NCI-H1930 (cell line): ENCODE measurements at regions not wholly inside any gene's neighbourhood (a gene's known extent, or its start where the extent isn't known, plus 50 kb on each side); places are given as distances from the start of the nearest gene placed in this dataset.
A peak's percentile ranks its signal among the peaks of the same experiment; 100 is the strongest.

Experiments used
- DNase-seq, 2 experiments: peaks; one replicate each; lab custom pipeline; 2025; lab: John Stamatoyannopoulos, UW

DNA sequence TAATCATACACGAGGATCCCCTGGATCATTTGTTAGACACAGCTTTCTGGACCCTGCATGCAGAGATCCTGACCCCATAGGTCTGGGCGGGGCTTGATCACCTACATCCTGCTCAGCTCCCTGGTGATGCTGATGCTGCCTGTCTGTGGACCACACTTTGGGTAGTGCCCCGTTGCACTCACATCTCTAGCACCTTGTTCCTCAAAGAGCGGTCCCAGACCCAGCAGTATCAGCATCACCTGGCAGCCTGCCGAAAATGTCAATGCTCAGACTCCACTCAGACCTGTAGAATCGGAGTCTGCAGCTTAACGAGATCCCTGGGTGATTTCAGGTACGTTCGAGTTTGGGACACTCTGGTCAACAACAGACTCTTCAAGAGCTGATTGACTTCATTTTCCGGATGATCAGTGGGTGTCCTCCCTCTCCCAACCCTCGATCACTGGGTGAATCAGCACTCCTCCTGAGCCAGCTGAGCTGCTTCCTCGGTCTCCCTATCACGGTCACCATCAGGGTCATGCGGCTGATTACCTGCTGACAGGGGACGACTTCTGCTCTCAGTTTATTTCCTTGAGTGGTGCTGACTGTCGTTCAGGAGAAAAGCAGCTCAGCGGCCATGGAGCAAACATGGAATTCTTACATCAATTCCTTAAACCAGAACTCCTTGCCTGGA is 150.6 kb upstream of the RAB12 start:
- no peak for DNase-seq

DNA sequence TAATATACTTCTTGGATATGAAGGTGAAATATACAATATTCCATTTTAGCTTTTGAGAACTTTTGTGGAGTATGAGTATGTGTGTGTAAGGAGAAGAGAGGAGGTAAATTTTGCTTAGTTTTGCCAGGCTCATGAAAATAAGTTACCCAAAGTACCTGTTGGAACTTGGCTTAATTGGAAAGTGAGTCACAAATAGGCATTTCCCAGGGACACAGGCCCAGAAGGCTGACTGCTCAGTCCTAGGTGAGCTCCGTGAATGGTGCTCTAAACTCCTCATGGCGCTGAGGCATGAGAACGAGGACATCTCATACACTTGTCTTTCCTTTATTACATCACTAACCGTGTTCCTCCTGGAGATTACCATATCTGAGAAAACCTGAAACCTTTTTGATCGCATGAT is 148.5 kb upstream of the RAB12 start:
- DNase-seq: no peak

DNA sequence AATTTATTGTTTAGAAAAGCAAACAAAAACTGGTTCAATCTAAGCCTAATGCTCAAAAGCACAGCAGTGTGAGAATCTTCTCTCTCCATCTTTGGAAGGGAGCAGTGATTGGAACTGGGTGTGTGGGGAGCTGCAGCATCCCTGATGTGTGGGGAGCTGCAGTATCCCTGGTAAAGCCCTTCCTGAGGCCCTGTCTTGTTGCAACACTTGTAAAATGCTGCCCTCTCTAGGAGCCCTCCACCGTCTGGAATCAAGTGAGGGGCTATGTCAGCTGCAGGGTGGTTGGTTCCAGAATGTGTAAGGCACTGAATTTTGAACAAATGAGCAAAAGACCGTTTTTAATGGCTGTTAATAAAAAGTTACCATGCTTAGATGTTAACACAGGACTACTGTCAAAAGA is 147.7 kb upstream of the RAB12 start:
- no peak for DNase-seq

DNA sequence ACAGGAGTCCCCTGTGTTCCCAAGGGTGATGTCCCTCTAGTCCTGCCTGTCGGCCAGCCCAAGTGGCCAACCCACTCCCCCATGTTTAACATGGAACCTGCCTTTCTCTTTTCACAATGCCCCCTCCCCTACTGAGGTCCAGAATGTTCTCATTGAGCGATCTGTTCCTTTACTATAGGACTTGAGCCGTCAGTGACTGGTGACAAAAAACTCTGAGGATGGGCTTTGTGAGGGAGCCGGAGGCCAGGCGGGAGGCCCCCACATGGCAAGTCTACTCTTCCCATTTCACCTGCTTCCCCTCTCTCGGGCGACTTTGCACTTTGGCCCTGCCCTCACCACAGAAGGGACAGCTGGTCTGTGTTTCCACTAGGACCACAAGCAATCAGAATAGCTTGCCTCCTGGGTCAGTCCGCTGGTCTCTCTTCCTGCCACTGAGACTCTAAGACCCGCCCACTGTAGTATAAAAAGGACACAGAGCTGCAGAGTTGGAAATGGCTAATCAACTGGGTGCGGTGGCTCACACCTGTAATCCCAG is 146.5 kb upstream of the RAB12 start:
- no peak for DNase-seq

DNA sequence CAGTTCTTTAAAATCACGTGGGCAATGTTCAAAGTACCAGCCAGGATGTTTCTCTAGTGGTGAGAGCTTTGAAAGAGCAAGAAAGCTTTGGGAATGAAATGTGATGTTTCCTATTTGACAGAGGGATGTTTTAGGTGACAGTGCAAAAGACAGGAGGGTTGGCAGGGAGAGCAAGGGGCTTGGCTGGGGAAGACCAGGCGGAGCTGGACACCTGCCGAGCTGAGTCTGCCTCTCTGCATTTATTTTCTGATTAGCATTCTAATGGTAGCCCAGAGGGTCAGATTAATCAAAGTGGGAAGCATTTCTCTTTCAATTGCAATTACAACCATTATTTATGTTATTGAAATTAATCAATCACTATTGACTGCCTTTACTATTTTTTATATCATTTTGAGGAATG is 145.4 kb upstream of the RAB12 start:
- no peak for DNase-seq

DNA sequence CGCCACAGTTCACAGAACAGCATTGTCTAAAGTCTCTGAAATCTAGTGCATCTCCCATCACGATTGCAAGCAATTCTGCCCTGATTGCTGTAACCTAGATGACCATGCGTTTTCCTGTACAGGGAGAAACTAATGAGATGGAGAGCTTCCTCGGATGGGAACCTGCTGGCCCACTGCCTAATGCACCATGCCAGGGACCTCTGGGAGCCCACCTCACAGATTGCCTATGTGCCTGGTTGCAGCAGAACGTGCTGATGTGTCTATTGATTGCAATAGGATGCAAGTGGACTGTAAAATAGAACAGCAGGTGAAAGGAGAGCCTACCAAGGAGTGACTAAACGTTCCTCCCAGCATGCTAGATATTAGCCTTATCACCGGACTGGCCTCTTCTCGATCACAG is 141.0 kb upstream of the RAB12 start:
- DNase-seq: no peak

DNA sequence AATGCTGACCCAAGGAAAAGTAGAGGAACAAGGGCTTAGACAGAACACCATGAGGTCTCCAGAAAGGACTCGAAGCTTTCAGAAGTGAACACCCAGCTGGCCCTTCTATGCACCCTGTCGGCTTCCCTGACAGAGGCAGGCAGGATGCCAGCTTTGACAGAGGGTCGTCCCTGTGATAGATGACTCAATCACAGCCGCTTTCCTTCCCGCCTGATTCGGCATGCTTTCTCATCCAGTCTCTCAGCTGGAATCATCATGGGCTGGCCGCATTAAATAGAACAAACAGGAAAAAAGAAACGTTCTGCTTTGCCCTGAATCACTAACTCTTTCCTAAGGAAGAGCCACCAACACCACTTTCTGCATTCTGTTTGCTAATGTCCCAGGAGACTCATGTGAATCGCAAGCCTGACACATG is 140.3 kb upstream of the RAB12 start:
- no peak for DNase-seq

DNA sequence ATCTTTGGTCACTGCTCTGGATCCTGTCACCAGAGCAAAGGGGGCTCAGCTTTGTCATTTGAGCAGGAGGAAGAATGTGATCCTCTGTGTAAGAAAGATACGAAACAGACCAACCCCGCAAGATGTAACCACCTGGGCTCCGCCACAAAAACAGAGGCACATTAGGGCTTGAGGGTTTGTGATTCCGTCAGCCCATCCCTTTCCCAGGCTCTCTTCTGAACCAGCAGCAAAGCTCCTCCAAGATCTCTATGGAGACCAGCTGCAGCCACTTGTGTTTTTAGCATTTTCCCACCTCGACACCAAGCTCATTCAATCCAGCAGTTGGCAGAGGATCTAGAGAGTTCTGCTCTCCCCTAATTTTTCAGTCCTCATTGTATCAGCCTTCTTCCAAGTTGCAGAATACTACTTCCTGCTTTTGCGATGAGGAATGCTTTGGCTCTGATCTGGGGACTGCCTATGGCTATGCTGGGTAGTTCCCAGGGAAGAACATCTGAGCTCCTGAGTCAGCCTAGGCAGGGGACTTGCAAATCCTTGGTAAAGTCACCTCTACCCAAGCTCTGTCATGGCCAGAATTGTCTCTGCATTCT is 139.6 kb upstream of the RAB12 start:
- DNase-seq: no peak

DNA sequence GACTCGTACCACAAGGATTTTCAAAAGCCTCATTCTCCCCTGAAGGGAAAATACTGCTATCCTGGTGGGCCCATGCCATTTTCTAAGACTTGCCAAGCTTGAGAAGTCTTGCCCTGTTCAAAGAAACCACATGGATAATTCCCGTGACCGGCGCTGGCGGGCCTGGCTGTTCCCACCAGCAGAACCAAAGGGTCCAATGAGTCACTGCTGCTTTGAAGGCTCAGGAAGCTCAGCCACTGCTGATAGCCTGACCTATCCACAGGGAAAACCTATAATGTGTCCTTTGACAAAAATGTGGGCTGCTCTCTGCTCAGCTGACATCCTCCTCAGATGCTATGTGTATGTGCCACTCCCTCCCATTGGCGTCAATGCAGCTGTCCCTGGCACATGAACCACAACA is 137.9 kb upstream of the RAB12 start:
- DNase-seq: no peak

DNA sequence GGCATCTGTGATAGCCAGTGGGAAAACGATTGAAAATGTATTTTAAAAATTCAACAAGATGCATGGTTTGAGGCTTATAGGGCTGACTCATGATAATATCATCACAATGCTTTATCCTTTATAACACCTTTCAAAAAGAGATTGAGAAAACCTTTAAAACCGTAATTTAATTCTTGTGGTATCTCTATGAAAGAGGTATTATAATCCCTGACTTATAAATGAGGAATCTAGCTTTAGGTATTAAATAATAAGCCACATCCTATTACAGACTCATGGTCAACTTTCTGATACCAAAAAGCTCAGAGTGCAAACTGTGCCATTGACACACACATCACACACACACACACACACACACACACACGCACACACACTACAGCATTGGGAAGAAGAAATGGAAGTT is 134.6 kb upstream of the RAB12 start:
- DNase-seq: no peak

DNA sequence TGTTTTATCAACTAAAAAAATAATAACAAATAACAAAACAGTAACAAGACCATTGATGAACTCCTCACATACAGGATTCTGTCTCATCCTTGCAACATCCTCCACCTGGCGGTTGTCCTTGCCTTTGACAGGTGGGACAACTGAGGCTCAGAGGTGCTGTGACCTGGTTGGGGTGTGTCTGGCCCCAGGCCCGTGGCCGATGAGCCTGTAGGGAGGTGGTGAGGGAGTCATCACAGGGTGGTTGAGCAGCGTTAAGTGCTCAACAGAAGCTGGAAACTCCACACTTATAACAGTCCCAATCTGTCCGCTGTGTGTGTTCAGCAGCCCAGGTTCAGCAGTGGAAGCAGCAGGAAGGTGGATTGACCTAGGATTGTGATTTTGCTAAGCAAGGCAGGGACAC is 131.6 kb upstream of the RAB12 start:
- no peak for DNase-seq

DNA sequence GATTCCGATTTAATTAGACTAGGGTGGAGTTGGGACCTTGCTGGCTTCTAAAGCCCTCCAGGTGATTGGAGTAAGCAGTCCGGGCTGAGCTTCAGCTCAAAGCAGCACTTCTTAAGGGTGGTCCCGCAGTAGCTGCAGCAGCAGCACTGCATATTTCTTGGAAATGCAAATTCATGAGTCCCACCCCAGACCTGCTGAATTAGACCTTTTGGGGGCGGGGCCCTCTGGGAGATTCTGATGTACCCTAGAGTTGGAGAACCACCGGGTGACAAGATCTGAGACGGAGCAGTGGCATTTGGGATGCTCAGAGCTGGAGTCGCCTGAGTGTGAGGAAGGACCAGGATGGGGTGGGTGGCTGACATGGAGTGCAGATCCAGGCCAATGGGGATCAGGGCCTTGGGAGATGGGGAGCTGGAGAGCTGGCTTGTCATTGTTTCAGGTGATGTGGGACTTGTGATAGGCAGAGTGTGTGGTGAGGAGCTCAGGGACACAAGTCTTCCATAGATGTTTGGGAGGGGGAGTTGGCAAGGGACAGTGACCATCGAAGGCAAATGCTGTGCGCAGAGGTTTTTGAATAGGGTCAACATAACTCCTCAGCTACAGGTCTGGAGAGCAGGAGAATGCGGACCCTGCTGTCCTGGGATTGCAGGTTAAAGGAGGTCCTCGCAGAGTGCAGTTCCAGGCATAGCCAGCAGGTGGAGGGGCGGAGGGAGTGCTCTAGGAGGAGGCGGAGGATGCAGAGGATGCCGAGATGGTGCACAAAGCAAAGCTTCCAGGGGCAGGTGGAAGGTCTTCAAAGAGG is 130.9 kb upstream of the RAB12 start:
- no peak for DNase-seq

DNA sequence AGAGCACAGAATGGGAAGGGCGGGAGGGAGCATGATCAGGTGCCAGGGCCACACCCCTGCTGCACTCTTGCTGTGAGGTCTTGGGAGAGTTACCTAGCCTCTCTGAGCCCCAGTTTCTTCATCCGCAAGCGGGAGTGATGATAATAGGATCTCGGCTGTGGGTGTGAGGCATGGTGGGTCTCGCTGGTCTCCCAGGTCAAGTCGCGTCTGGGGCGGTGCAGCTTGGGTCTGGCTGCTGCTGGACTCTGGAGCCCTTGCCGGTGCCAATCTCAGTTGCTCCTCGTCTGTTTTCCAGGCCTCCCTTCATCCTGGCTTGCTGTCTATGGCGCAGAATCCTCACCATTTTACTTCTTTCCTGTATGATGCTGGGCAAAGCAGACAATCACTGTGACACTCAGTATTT is 130.3 kb upstream of the RAB12 start:
- no peak for DNase-seq

DNA sequence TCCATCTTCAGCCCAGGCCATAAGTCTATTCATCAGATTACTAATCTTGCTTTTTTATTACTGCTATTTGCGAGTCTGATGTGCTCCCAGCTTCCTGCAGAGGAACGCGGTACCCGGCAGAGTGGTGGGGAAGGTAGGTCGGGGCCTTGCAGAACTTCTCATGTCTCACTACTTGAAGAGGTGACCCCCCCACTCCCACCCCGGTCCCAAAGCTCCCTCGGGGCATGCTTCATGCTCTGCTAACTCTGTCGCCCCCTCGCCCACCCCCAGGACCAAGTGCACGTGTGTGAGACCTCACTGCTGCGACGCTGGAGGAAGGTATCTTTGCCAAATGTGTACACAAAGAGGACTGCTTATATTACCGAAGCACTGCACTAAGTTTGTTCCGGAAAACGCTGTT is 129.4 kb upstream of the RAB12 start:
- DNase-seq: no peak

DNA sequence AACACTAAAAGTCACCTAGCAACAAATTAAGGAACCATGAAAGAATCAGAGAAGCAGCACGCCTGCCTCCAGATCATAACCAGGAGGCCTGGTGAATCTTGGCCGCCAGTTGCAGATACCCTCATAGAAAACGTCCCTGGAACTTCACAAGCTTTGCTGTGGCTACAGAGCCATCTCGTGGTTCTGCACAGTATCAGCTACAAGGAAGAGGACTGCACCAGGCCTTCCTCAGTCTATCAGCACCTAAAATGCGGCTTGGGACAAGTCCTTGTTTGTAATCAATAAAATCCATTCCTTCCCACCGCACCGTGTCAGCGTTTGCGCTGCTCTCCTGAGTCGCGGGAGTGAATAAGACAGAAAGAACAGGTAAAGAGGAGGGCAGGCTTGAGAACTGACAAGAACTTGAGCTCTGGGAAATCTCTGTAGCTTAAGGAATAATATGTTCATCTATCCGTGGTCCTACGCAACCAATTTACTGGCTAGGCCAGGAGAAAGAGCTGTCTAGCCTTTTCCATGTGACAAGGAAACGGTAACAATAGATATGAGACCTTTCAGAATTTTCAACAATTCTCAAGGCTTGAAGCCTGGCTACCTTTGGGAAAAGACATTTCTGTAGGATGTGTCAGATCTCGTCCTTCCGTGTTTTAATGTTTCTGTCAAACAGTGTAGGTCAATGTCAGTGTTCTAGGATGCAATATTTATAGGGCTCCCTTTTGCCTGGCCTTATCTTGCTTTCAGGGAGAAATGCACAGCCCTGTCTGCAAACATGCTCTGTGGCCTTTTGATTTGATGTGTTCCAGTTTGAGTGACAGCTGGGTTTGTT is 128.5 kb upstream of the RAB12 start:
- DNase-seq: peak; percentile 25 to 44

DNA sequence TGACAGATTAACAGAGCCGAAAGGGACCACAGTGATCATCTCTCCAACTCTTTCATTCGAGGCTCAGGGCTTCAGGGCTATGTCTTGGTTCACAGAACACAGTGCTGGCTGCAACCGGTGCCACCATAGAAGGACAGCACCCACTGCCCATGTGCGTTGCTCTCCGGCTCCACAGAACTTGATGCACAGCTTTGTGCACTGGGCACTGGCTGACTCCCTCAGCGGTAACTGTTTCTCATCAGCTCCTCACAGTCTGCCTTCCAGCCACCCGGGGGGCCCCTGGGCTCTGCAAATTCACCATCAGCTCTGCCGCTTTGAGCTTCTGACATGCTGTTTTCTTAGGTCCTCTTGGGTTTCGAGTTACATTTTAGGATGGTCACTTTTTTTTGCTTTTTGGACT is 124.3 kb upstream of the RAB12 start:
- no peak for DNase-seq

DNA sequence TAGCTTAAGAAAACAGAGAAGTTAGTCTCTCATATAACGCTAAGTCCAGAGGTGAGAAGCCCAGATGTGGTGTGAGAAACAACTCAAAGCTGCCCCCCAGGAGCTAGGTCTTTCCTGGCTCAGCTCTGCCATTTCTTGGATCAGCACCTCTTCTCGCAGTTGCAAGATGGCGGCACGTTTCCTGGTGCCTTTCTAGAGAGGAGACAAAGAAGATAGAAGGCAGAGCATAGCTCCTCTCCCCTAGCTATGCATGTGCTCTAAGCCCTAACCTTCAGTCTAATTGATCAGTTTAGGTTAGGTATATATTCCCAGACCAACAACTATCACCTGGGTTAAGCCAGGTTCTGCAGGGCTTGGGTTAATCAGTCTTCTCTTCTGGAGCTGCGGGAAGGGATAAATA is 119.5 kb upstream of the RAB12 start:
- DNase-seq: no peak

DNA sequence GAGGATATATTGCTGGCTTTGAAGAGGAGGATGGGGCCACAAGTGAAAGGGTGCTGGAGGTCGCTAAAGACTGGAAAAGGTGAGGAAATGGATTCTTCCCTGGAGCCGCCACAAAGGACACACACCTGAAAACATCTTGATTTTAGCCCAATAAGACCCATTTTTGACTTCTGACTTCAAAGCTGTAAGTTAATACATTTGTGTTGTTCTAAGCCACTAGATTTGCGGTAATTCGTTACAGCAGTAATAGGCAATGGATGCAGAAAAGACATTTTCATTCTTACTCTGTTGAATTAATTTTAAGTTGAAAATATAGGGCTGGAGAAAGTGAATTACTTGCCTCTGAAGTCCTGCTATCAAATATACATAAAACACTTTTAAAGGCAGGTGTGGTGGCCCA is 117.7 kb upstream of the RAB12 start:
- no peak for DNase-seq

DNA sequence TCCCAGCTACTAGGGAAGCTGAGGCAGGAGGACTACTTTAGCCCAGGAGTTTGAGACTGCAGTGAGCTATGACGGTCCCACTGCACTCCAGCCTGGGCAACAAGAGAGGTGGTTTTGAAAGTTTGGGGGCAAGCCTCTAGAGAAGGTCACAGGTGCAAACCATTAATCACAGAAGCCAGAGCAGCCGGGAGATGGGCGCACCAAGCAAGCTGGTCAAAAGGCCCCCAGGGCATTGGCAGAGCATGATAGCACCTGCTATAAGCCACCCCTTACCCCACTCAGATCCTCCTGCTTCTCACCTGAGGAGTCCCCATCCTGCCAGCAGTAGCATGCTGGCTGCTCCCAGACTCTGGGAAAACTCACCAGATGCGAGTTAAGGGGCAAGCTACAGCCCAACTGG is 116.1 kb upstream of the RAB12 start:
- no peak for DNase-seq

DNA sequence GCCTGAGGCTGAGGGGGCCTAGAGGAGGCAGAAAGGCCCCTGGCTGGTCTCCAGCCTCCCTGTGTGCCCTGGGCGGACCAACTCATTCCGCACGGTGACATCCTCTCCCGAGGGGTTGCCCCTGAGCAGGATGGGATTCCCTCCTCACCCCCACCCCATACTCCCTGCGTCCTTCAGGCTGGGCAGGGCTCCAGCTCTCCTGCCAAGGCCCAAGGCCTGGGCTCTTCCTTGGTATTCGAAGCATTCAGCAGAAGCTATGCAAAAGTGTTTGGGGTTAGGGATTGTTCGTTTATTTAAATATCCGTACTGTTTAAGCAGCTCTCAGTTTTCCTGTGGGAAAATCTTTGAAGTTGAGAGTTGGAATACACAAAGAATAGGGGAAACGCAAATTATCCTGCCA is 113.1 kb upstream of the RAB12 start:
- DNase-seq: no peak

DNA sequence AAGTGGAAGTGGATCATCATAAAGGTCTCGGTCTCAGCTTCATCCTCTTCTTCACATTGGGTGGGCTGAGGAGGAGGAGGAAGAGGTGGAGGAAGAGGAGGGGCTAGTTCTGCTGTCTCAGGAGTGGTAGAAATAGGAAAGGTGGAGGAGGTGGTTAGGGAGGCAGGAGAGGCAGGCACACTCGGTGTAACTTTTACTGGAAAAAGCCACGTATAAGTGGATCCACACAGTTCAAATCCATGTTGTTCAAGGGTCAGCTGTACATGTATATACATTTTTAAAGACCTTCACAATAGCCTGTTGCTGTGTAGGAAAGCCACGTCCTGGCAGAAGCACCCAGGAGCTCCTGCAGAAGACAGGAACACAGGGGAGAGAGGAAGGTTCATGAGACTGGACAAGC is 110.3 kb upstream of the RAB12 start:
- no peak for DNase-seq
